ENCODE measurements at regions not wholly inside any gene's neighbourhood (a gene's known extent, or its start where the extent isn't known, plus 50 kb on each side); places are given as distances from the start of the nearest gene placed in this dataset.

DNA sequence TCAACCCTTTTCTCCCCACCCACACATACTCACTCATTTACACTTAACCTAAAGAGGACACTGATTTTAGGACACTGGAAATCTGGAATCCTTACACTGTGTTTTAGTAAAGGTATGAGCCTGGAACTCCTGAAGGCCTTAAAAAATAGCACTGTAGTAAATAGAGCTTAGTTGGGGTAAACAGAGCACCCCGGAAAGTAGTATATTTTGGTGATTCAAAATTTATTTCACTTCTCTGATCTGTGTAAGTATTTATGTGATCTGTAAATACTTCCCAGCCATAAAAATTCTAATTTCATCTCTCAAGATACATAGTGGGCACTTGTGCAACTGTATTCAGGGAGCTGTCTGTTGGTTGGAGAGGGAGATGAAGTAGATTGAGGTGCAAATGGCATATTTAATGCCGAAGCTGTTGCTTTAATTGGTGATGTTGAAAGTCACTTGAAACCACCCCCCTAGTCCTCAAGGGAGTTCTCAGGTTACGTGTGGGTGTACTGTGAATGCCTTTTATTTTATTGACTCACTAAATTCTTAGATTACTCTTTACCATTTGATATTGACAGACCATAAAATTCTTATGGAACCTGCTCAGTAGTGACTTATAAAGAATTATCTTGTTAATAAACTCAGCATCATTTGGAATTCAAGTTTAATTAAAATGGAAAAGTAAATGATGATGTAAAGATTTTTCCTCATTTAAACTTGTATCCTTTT lies 154.9 kb downstream of the SOX4 start:
- DNase-seq (no peak), ATAC-seq (ENCODE audit: low read depth) (no peak)
- Histone ChIP-seq H3K9me3 (ENCODE audit: control extremely low read depth in 1 of 3, control insufficient read depth in 2 of 3, insufficient read depth in 1 of 3, low read length in 2 of 3) (no peaks in the 10 kb centered on the region), H3K4me2 (replicated peaks; ENCODE audit: low read depth, low read length, poor library complexity, severe bottlenecking) (no peak overlapping the region), H3K79me2 (ENCODE audit: control insufficient read depth, insufficient read depth, low read length) (no peaks in the 10 kb centered on the region), H3K27me3 (replicated peaks in 1 of 4; ENCODE audit: control extremely low read depth in 1 of 4, control insufficient read depth in 3 of 4, insufficient read depth in 4 of 4, low read length in 3 of 4) (no peaks in the 10 kb centered on the region), H2AFZ (ENCODE audit: insufficient read depth, low read depth, low read length, poor library complexity, severe bottlenecking) (peak overlapping the region; percentile 13), H3K36me3 (replicated peaks in 1 of 2; ENCODE audit: control extremely low read depth in 1 of 2, control insufficient read depth in 1 of 2, extremely low read depth in 1 of 2, insufficient read depth in 2 of 2, low read length in 1 of 2) (no peaks in the 10 kb centered on the region), H4K20me1 (ENCODE audit: control insufficient read depth, insufficient read depth, low read length, poor library complexity, severe bottlenecking) (no peaks in the 10 kb centered on the region), H3K9ac (ENCODE audit: low read length) (no peak overlapping the region), H3K4me3 (ENCODE audit: control extremely low read depth in 1 of 5, extremely low read depth in 1 of 5, insufficient read depth in 1 of 5, low read depth in 2 of 5, low read length in 4 of 5) (no peak overlapping the region), H3K27ac (ENCODE audit: low read length in 2 of 2) (no peak overlapping the region), H3K4me1 (ENCODE audit: control insufficient read depth in 2 of 2, insufficient read depth in 2 of 2, low read length in 2 of 2) (no peaks in the 10 kb centered on the region)
- Mint-ChIP-seq H3K4me1 (no peaks in the 10 kb centered on the region), H3K9me3 (ENCODE audit: insufficient read depth) (no peaks in the 10 kb centered on the region), H3K27ac (no peak overlapping the region), H3K4me3 (no peak overlapping the region), H3K27me3 (peaks cover 3% of the 10 kb centered on the region)
- ChIA-PET POLR2A (no interaction called here), CTCF (no interaction called here)
- intact Hi-C loops (cut with micrococcal nuclease) = no loop called here
- TF ChIP-seq, protein P1, sequence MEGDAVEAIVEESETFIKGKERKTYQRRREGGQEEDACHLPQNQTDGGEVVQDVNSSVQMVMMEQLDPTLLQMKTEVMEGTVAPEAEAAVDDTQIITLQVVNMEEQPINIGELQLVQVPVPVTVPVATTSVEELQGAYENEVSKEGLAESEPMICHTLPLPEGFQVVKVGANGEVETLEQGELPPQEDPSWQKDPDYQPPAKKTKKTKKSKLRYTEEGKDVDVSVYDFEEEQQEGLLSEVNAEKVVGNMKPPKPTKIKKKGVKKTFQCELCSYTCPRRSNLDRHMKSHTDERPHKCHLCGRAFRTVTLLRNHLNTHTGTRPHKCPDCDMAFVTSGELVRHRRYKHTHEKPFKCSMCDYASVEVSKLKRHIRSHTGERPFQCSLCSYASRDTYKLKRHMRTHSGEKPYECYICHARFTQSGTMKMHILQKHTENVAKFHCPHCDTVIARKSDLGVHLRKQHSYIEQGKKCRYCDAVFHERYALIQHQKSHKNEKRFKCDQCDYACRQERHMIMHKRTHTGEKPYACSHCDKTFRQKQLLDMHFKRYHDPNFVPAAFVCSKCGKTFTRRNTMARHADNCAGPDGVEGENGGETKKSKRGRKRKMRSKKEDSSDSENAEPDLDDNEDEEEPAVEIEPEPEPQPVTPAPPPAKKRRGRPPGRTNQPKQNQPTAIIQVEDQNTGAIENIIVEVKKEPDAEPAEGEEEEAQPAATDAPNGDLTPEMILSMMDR (IDR thresholded peaks at IDR 0.05) = no peak
- TF ChIP-seq EZH2 (IDR thresholded peaks at IDR 0.05; ENCODE audit: borderline replicate concordance, insufficient read depth, low read depth, low read length, poor library complexity, severe bottlenecking) = no peak
- WGBS (ENCODE audit: insufficient coverage) = no CpG with 5 or more reads among the region's 3 CpGs

DNA sequence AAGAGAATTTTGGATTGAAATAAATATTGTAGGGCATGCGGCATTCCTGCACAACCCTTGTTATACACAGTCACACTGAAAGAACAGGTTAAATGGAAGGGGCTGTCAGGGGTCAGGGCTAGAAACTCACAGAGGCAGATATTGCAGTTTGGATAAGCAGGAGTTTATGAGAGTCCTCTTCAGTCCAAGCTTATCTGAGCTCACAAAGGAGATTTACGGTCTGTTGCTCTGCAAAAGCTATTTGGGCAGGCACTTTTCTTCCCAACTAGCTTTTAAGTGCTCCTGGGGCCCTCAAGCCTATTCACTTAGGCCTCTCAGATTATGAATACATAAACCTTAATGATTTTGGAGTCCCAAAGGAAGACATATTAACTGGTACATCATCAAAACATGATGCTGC lies 156.2 kb downstream of the SOX4 start:
- CTCF ChIA-PET = no interaction called here
- Histone ChIP-seq H3K4me3 (ENCODE audit: control extremely low read depth in 1 of 5, extremely low read depth in 1 of 5, insufficient read depth in 1 of 5, low read depth in 2 of 5, low read length in 4 of 5) (no peak overlapping the region), H2AFZ (ENCODE audit: insufficient read depth, low read depth, low read length, poor library complexity, severe bottlenecking) (no peak overlapping the region), H3K4me1 (ENCODE audit: control insufficient read depth in 2 of 2, insufficient read depth in 2 of 2, low read length in 2 of 2) (no peaks in the 10 kb centered on the region), H3K79me2 (ENCODE audit: control insufficient read depth, insufficient read depth, low read length) (no peaks in the 10 kb centered on the region), H3K27ac (ENCODE audit: low read length in 2 of 2) (no peak overlapping the region), H3K9me3 (ENCODE audit: control extremely low read depth in 1 of 3, control insufficient read depth in 2 of 3, insufficient read depth in 1 of 3, low read length in 2 of 3) (no peaks in the 10 kb centered on the region), H4K20me1 (ENCODE audit: control insufficient read depth, insufficient read depth, low read length, poor library complexity, severe bottlenecking) (no peaks in the 10 kb centered on the region), H3K36me3 (replicated peaks in 1 of 2; ENCODE audit: control extremely low read depth in 1 of 2, control insufficient read depth in 1 of 2, extremely low read depth in 1 of 2, insufficient read depth in 2 of 2, low read length in 1 of 2) (no peaks in the 10 kb centered on the region), H3K9ac (ENCODE audit: low read length) (no peak overlapping the region), H3K27me3 (replicated peaks in 1 of 4; ENCODE audit: control extremely low read depth in 1 of 4, control insufficient read depth in 3 of 4, insufficient read depth in 4 of 4, low read length in 3 of 4) (no peaks in the 10 kb centered on the region), H3K4me2 (replicated peaks; ENCODE audit: low read depth, low read length, poor library complexity, severe bottlenecking) (no peak overlapping the region)
- Mint-ChIP-seq H3K9me3 (ENCODE audit: insufficient read depth) (no peaks in the 10 kb centered on the region), H3K4me1 (no peaks in the 10 kb centered on the region), H3K27me3 (peaks cover 8% of the 10 kb centered on the region), H3K4me3 (no peak overlapping the region), H3K27ac (no peak overlapping the region)
- 100% methylated on average over 1 of the region's 2 CpGs for WGBS (ENCODE audit: insufficient coverage)
- TF ChIP-seq, protein P1 (IDR thresholded peaks at IDR 0.05) = no peak
- no peak for TF ChIP-seq EZH2 (IDR thresholded peaks at IDR 0.05; ENCODE audit: borderline replicate concordance, insufficient read depth, low read depth, low read length, poor library complexity, severe bottlenecking)
- no peak for DNase-seq
- POLR2A ChIA-PET = no interaction called here
- ATAC-seq (ENCODE audit: low read depth) = no peak
- intact Hi-C loops (cut with micrococcal nuclease) = no loop called here

Measured in B cell (primary cell).